T-helper 2 cell treated with Interferon-gamma antibody and Interleukin-4, amounts not matched to agents 5 μg/mL and 100 μg/mL, for 36 hours (primary cell): ENCODE measurements at regions not wholly inside any gene's neighbourhood (a gene's known extent, or its start where the extent isn't known, plus 50 kb on each side); places are given as distances from the start of the nearest gene placed in this dataset.
"Not testable (repeated sequence)": the region's sequence is repeated elsewhere in the genome, so short reads cannot be mapped to it uniquely, and the experiment has no call there.

Experiments
- DNase-seq: peaks from one replicate; pipeline ENCODE4 v3.0.0; 2021; ENCODE audit warnings: low spot score
- H3K27ac Mint-ChIP-seq: one replicate; pipeline ENCODE4 v1.8.0; 2021; ENCODE audit warnings: mild to moderate bottlenecking, mixed read lengths
- H3K27me3 Mint-ChIP-seq: one replicate; pipeline ENCODE4 v1.8.0; 2021; ENCODE audit warnings: low read depth, mixed read lengths
- H3K36me3 Mint-ChIP-seq: one replicate; pipeline ENCODE4 v1.8.0; 2021; ENCODE audit warnings: low read depth, mixed read lengths
- H3K4me1 Mint-ChIP-seq: one replicate; pipeline ENCODE4 v1.8.0; 2021; ENCODE audit warnings: low read depth, mixed read lengths
- H3K4me3 Mint-ChIP-seq: one replicate; pipeline ENCODE4 v1.8.0; 2022; ENCODE audit warnings: mild to moderate bottlenecking, moderate library complexity, mixed read lengths
- H3K9me3 Mint-ChIP-seq: one replicate; pipeline ENCODE4 v1.8.0; 2021; ENCODE audit warnings: mixed read lengths

DNA sequence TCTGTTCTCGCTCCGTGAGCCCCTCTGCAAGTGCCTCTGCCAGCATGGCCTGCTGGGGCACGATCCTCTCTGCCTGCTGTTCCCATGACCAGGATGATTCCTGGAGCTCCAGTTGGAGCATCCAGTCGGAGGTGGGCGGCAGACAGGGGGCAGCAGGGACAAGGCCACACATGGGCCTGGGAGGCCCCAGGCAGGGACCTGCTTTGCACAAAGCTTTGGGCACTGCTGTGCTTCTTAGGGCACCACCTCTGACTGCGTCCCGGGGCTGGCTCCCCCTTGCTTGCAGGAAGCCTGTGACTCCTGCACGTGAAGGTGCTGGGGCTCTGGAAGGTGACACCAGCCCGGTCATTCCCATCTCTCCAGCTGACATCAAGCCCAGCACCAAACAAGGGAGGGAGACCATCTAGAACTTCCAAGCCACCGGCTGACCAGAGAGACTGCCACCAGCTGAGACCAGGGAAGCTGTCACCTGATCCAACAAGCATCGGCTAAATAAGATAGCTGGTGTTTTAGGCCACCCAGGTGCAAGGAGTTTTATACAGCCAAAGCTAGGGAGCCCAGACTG, 174.8 kb upstream of the FOXD4L5 start:
- H3K9me3 Mint-ChIP-seq, result peaks cover 35% of the 10 kb centered on the region
- H3K4me3 Mint-ChIP-seq, result no peak overlapping the region
- H3K36me3 Mint-ChIP-seq, result no peaks in the 10 kb centered on the region
- no peaks in the 10 kb centered on the region for H3K27me3 Mint-ChIP-seq
- no peak for DNase-seq
- no peak overlapping the region for H3K27ac Mint-ChIP-seq
- H3K4me1 Mint-ChIP-seq, result no peaks in the 10 kb centered on the region

DNA sequence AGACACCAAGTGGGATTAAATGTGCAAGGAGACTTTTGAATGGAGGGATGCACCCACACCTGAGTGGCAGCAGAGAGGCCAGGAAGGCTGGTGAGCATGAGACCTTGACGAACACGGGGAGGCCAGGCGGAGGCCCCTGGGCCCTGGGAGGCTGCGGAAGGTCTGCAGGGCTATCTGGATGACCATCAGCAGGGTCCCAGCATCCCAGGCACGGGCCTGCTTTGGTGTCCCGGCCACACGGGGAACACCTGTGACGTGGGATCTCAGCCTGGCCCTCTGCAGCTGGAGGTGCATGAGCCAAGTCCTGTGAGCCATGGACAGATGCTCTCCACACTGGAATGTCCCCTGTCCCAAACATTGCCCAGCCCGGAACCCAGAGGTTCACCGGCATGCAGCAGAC, 174.0 kb upstream of the FOXD4L5 start:
- no peak for DNase-seq
- H3K4me1 Mint-ChIP-seq, result no peaks in the 10 kb centered on the region
- H3K27ac Mint-ChIP-seq, result no peak overlapping the region
- H3K9me3 Mint-ChIP-seq, result peaks cover 27% of the 10 kb centered on the region
- H3K27me3 Mint-ChIP-seq, result no peaks in the 10 kb centered on the region
- H3K36me3 Mint-ChIP-seq, result no peaks in the 10 kb centered on the region
- H3K4me3 Mint-ChIP-seq, result no peak overlapping the region

DNA sequence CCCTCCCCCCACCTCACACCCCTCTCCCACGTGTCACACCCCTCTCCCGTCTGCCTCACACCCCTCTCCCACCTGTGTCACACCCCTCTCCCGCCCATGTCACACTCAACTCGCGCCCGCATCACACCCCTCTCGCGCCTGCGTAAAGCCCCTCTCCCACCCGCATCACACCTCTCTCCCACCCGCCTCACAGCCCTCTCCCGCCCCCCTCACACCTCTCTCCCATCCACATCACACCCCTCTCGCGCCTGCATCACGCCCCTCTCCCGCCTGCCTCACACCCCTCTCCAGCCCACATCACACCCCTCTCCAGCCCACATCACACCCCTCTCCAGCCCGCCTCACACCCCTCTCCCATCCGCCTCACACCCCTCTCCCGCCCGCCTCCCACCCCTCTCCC, 173.5 kb upstream of the FOXD4L5 start:
- DNase-seq, result no peak
- Mint-ChIP-seq H3K27me3 (no peaks in the 10 kb centered on the region), H3K4me3 (no peak overlapping the region), H3K27ac (no peak overlapping the region), H3K4me1 (no peaks in the 10 kb centered on the region), H3K36me3 (no peaks in the 10 kb centered on the region), H3K9me3 (peaks cover 25% of the 10 kb centered on the region)

DNA sequence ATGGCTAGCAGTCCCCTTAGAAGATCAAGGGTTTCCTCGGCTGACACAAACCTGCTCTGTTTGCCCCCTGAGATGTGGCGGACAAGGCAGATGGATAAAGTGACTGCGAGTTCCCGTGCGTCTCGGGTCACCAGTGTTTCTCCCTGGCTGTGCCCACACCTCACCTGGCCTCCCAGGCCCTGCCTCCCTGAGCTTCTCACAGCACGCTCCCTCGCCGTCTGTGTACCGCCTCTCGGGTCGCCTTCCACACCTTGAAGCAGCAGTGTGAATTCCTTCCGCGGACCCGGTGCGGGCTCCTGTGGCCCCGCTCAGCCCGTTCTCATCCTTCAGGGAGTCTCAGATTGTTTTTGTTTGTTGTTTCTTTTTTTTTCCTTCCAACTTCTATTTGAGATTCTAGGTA, 172.0 kb upstream of the FOXD4L5 start:
- peaks cover 23% of the 10 kb centered on the region for H3K9me3 Mint-ChIP-seq
- not testable (repeated sequence) for DNase-seq, H3K4me3 Mint-ChIP-seq, H3K36me3 Mint-ChIP-seq, H3K27ac Mint-ChIP-seq, H3K4me1 Mint-ChIP-seq, H3K27me3 Mint-ChIP-seq

DNA sequence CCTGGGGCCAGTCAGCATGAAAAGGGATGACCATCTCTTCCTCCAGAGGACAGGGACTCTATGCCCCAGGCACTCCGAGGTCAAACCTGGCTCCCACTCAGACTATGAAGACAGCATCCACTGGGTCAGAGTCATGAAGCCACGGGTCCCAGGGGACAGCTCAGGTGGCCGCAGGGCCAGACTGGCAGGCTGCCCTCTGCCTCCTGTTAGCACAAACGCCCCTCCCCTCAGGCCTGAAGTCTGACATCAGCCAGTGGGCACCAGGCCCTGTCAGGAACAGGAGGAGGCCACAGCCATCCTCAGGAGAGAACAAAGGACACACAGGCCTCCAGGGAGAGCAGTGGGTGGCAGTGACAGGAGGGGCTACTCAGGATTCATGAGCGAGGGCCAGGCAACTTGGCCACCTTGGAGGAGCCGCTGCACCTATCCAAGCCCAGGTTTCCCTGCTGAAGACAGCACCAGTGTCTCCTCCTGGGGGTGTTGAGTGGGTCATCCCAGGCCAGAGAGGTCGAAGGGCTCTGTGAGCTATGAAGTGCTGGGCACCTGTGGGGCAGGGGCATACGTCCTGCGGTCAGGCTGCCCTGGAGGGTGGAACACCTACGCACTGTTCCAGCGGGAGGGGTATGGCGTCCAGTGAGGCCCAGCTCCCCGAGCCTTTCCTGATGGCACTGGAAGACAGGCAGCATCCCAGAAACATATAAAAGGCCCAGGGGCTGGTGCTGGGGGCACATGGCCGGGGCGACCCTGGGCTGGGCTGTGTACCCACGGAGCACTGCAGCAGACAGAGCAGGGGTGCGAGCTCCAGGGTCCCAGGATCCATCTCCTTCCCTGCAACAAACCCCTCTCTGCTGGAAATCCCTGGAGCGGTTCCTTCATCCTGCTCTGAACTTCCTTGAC, 171.0 kb upstream of the FOXD4L5 start:
- peaks cover 28% of the 10 kb centered on the region for H3K9me3 Mint-ChIP-seq
- not testable (repeated sequence) for H3K27me3 Mint-ChIP-seq, H3K36me3 Mint-ChIP-seq, H3K4me3 Mint-ChIP-seq, DNase-seq, H3K27ac Mint-ChIP-seq, H3K4me1 Mint-ChIP-seq

DNA sequence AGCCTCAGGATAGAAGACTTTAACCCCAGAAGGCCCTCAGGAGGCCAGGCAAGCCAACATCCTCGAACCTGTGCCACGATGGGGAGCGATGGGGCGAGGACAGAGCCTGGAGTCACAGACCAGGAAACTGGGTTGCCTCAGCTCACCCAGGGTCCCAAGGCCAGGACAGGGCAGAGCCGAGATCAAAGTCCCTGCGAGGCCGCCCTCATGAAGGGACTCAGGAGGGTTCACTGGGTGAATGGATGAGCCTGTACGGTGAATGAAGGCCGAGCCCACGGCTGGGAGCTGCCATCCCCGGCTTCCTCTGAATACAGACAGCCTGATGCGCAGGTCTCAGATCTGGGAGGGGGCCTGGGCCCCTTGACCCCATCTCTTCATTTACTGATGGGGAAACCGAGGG, 170.1 kb upstream of the FOXD4L5 start:
- H3K9me3 Mint-ChIP-seq, result peaks cover 31% of the 10 kb centered on the region
- not testable (repeated sequence) for H3K4me3 Mint-ChIP-seq, H3K27me3 Mint-ChIP-seq, DNase-seq, H3K4me1 Mint-ChIP-seq, H3K27ac Mint-ChIP-seq, H3K36me3 Mint-ChIP-seq

DNA sequence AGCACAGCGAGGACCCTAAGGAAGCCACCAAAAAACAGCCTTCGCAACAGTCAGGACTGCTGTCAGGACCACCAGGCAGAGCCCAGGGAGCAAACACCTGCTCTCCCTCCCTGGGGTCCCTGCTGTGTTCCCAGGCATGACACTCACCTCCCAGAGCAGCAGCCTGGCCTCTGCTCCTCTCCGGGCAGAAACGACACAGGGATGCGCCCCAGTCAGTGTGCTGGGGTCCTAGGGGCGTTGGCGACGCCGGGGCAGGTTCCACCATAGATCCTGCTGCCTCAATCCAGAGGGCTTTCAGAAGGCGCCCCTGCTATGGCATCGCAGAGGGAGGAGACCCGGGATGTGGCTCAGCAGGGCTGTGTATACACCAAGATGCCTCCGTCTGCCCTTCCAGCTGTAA, 169.7 kb upstream of the FOXD4L5 start:
- peaks cover 30% of the 10 kb centered on the region for H3K9me3 Mint-ChIP-seq
- not testable (repeated sequence) for H3K4me1 Mint-ChIP-seq

DNA sequence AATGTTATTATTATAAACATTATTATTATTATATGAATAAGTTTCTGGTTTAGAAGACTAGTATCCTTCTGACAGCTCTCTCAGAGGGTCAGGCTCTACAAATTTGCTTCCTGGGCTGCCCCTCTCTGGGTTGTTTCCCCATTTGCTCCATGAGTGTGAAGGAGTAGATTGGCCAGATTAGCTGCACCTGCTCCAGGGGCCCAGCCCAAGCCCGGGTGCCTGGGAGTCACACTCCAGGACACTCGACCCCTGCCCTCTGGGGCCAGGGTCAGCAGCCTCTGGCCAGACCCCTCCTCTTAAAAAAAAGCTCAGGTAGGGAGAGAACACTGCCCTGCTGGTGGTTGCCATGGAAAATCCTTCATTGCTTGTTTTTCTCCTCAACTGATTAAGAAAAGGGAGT, 169.0 kb upstream of the FOXD4L5 start:
- H3K9me3 Mint-ChIP-seq, result peaks cover 27% of the 10 kb centered on the region
- H3K36me3 Mint-ChIP-seq, H3K27ac Mint-ChIP-seq, H3K4me1 Mint-ChIP-seq, DNase-seq, H3K4me3 Mint-ChIP-seq, H3K27me3 Mint-ChIP-seq: not testable (repeated sequence)

More for the DNA sequence above, 169.7 kb upstream of the FOXD4L5 start:
- H3K36me3 Mint-ChIP-seq, H3K27me3 Mint-ChIP-seq, DNase-seq, H3K4me3 Mint-ChIP-seq, H3K27ac Mint-ChIP-seq: not testable (repeated sequence)

DNA sequence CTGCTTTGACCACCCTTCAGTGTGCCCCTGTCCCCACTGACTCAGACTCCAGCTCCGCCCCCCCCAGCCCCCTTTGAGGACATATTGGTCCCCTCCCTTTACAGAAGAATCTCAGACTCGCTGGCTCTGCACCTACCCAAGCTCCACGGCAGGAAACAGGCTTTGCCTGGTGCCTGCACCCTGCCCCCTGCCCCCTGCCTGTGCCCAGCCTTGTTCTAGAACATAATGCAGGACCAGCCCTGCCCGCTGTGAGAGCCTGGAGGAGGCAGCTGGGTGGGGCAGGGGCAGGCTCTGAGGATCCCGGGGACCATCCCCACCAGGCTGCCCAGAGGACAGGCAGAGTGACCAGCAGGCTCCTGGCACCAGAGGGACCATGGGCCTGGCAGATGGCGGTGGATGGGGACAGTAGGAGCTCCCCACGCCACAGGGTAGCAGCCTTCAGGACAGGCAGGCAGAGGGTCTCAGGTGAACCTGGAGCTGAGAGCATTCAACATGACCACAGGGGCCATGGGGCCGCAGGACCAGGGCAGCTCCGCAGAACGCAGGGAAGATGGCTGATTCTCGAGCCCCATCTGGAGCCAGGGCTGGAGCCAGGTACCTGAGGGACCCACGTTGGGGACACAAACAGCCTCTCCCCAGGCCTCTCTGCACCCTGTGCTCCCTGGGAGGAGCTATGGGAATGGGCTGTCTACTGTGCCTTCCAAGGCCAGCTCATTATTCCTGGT, 165.0 kb upstream of the FOXD4L5 start:
- H3K27me3 Mint-ChIP-seq, H3K4me1 Mint-ChIP-seq, H3K4me3 Mint-ChIP-seq, H3K36me3 Mint-ChIP-seq, H3K27ac Mint-ChIP-seq, DNase-seq: not testable (repeated sequence)
- H3K9me3 Mint-ChIP-seq, result peaks cover 49% of the 10 kb centered on the region

DNA sequence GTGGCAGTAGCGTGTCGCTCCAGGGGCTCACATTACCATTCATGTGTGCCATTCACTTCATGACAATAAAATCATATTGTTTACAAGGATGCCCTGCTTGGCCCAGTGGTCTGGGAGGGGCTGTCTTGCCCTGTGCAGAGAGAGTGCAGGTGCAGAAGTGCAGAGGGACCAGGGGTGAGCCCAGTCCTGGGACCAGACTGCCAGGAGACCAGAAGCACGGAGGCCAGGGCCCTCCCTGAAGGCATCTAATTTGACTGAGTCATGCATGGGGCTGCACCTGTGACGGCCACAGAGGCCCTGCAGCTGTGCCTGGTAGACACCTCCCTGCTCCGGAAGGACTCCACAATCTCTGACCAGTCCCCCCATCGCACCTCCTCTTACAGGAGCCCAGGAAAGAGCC, 164.4 kb upstream of the FOXD4L5 start:
- H3K9me3 Mint-ChIP-seq, result peaks cover 49% of the 10 kb centered on the region
- H3K27me3 Mint-ChIP-seq, result no peaks in the 10 kb centered on the region
- no peak overlapping the region for H3K4me3 Mint-ChIP-seq
- no peaks in the 10 kb centered on the region for H3K4me1 Mint-ChIP-seq
- no peak for DNase-seq
- peaks cover 2% of the 10 kb centered on the region for H3K36me3 Mint-ChIP-seq
- no peak overlapping the region for H3K27ac Mint-ChIP-seq

DNA sequence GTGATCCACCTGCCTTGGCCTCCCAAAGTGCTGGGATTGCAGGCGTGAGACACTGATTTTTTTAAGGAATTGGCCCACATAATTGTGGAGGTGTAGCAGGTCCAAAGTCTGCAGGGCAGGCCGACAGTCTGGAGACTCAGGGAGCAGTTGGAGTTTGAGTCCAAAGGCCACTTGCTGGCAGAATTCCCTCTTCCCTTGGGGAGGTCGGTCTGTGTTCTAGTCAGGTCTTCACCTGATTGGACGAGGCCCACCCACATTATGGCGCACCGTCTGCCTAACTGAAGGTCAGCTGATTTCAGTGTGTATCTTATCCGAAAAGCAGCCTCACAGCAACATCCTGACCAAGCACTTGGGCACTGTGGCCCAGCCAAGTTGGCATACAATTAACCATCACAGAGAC, 162.1 kb upstream of the FOXD4L5 start:
- not testable (repeated sequence) for H3K4me3 Mint-ChIP-seq, H3K27me3 Mint-ChIP-seq, H3K36me3 Mint-ChIP-seq, H3K4me1 Mint-ChIP-seq, H3K27ac Mint-ChIP-seq, DNase-seq
- peaks cover 41% of the 10 kb centered on the region for H3K9me3 Mint-ChIP-seq

DNA sequence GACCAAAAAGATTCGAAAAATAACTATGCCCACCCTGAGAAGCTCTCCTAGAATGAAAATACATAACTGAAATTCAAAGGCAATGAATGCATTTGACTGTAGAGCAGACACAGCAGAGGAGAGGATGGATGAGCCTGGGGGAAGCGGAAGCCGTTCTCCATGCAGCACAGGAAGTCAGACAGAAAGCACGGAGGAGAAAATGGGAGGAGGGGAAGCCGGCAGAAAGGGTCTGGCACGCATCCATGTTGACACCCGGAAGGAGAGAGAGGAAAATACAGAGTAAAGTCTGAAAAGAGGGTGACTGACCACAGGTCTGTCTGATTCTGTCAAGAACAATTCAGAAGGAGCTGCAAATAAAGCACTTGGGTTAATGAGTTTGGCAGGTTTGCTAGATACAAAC, 161.0 kb upstream of the FOXD4L5 start:
- not testable (repeated sequence) for H3K4me1 Mint-ChIP-seq, DNase-seq, H3K36me3 Mint-ChIP-seq, H3K27me3 Mint-ChIP-seq, H3K27ac Mint-ChIP-seq, H3K4me3 Mint-ChIP-seq
- peaks cover 38% of the 10 kb centered on the region for H3K9me3 Mint-ChIP-seq

DNA sequence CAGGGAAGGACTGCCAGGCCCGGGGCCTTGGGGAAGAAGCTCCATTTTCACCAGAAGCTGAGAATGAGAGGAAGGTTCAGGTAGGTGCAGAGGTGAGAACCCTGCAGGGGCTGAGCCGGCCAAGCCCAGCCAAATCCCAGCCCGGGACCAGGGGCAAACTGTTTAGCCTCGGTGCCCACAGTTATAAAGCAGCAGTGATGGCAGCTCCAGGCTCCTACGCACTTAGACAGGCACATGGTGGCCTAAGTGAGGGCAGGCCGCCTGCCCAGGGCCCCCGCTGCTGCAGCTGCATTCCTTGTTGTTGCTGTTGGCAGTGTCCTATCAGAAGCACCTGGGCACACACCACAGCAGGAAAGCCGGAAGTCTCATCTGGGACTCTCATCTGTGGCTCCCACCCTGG, 159.9 kb upstream of the FOXD4L5 start:
- H3K9me3 Mint-ChIP-seq, result peaks cover 35% of the 10 kb centered on the region
- H3K27me3 Mint-ChIP-seq, result no peaks in the 10 kb centered on the region
- H3K36me3 Mint-ChIP-seq, result no peaks in the 10 kb centered on the region
- no peak overlapping the region for H3K27ac Mint-ChIP-seq
- H3K4me3 Mint-ChIP-seq, result no peak overlapping the region
- H3K4me1 Mint-ChIP-seq, result no peaks in the 10 kb centered on the region
- DNase-seq, result no peak

DNA sequence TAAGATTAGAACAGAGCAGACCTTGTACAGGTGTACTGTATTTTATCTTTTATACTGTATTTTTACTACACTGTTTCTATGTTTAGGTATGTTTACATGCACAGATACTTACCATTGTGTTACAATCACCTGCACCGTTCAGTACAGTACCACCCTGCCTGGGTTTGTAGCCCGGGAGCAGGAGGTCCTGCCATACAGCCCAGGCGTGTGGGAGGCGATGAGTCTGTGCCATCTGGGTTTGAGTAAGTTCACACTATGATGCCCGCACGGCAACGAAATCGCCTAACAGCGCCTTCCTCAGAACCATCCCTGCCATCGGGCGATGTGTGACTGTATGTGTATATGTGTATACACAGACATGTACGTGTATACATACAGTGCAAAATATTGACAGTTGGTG, 157.1 kb upstream of the FOXD4L5 start:
- H3K9me3 Mint-ChIP-seq, result peaks cover 32% of the 10 kb centered on the region
- H3K27ac Mint-ChIP-seq, DNase-seq, H3K4me1 Mint-ChIP-seq, H3K27me3 Mint-ChIP-seq, H3K36me3 Mint-ChIP-seq, H3K4me3 Mint-ChIP-seq: not testable (repeated sequence)
